Gastrocnemius medialis (tissue), 4 donors: ENCODE measurements at regions not wholly inside any gene's neighbourhood (a gene's known extent, or its start where the extent isn't known, plus 50 kb on each side); places are given as distances from the start of the nearest gene placed in this dataset.

Source experiments
- POLR2A ChIP-seq, 2 donors: fragments of 450-650 bp; IDR thresholded peaks; one replicate each; pipeline ENCODE4 v1.6.1; 2017; ENCODE audit warnings: antibody characterized with exemption in 2 of 2, mild to moderate bottlenecking in 2 of 2, moderate library complexity in 2 of 2
- TF ChIP-seq, protein P1 (sequence below), 5 experiments: fragments of 450-650 bp in 3 of 5; fragments of 200-600 bp in 2 of 5; sonication (generic) in 2 of 5; IDR thresholded peaks in 4 of 5; conservative IDR thresholded peaks in 1 of 5; 1 replicate in 4 of 5; 2 replicates in 1 of 5; pipeline ENCODE4 v1.5.1; 2016 to 2019; ENCODE audit warnings: antibody characterized with exemption in 5 of 5, mild to moderate bottlenecking in 3 of 5, moderate library complexity in 3 of 5

- TF ChIP-seq, protein P1, sequence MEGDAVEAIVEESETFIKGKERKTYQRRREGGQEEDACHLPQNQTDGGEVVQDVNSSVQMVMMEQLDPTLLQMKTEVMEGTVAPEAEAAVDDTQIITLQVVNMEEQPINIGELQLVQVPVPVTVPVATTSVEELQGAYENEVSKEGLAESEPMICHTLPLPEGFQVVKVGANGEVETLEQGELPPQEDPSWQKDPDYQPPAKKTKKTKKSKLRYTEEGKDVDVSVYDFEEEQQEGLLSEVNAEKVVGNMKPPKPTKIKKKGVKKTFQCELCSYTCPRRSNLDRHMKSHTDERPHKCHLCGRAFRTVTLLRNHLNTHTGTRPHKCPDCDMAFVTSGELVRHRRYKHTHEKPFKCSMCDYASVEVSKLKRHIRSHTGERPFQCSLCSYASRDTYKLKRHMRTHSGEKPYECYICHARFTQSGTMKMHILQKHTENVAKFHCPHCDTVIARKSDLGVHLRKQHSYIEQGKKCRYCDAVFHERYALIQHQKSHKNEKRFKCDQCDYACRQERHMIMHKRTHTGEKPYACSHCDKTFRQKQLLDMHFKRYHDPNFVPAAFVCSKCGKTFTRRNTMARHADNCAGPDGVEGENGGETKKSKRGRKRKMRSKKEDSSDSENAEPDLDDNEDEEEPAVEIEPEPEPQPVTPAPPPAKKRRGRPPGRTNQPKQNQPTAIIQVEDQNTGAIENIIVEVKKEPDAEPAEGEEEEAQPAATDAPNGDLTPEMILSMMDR (IDR thresholded peaks at IDR 0.05 in 4 of 5, conservative IDR thresholded peaks at IDR 0.05 in 1 of 5): no peak
- no peak for TF ChIP-seq POLR2A (IDR thresholded peaks at IDR 0.05)
Measured at GRCh38 chr2:126781806-126782205, 116.9 kb upstream of the TEX51 start.
